Stimulated activated CD8-positive, alpha-beta memory T cell treated with anti-CD3 and anti-CD28 coated beads, Interleukin-15, amount 100 ng/mL, for 1 hour (primary cell): ENCODE measurements at regions not wholly inside any gene's neighbourhood (a gene's known extent, or its start where the extent isn't known, plus 50 kb on each side); places are given as distances from the start of the nearest gene placed in this dataset.
"Not testable (repeated sequence)": the region's sequence is repeated elsewhere in the genome, so short reads cannot be mapped to it uniquely, and the experiment has no call there.

Experiments used
- DNase-seq: peaks from one replicate; pipeline ENCODE4 v3.0.0-alpha.2; 2020; ENCODE audit warnings: low read depth

- DNase-seq, result not testable (repeated sequence)
Observed at GRCh38 chr10:46202405-46202804, 84.4 kb upstream of the ANTXRL start.

- not testable (repeated sequence) for DNase-seq
Observed at GRCh38 chr10:46204482-46205102, 82.2 kb upstream of the ANTXRL start.

- DNase-seq, result not testable (repeated sequence)
Observed at GRCh38 chr10:46210427-46210826, 76.4 kb upstream of the ANTXRL start.

- DNase-seq, result no peak
Observed at GRCh38 chr10:46215426-46215825, 71.4 kb upstream of the ANTXRL start.

GRCh38 chr10:46216003-46216634 is 70.7 kb upstream of the ANTXRL start:
- no peak for DNase-seq

GRCh38 chr10:46216836-46217751 is 69.7 kb upstream of the ANTXRL start:
- DNase-seq, result no peak

- DNase-seq, result no peak
Observed at GRCh38 chr10:46217752-46218453, 68.9 kb upstream of the ANTXRL start.

GRCh38 chr10:46218921-46219320 is 67.9 kb upstream of the ANTXRL start:
- no peak for DNase-seq

GRCh38 chr10:46219431-46219990 is 67.3 kb upstream of the ANTXRL start:
- not testable (repeated sequence) for DNase-seq

GRCh38 chr10:46220187-46220586 is 66.6 kb upstream of the ANTXRL start:
- no peak for DNase-seq

GRCh38 chr10:46220872-46221538 is 65.8 kb upstream of the ANTXRL start:
- no peak for DNase-seq

- no peak for DNase-seq
Observed at GRCh38 chr10:46222364-46222935, 64.3 kb upstream of the ANTXRL start.

- no peak for DNase-seq
Observed at GRCh38 chr10:46223064-46223480, 63.7 kb upstream of the ANTXRL start.

- DNase-seq, result no peak
Observed at GRCh38 chr10:46223626-46224413, 63.0 kb upstream of the ANTXRL start.

GRCh38 chr10:46224414-46224682 is 62.4 kb upstream of the ANTXRL start:
- no peak for DNase-seq

GRCh38 chr10:46225597-46225996 is 61.2 kb upstream of the ANTXRL start:
- DNase-seq, result no peak

- DNase-seq, result no peak
Observed at GRCh38 chr10:46226232-46226631, 60.6 kb upstream of the ANTXRL start.

GRCh38 chr10:46226900-46227558 is 59.8 kb upstream of the ANTXRL start:
- DNase-seq, result no peak

- DNase-seq, result no peak
Observed at GRCh38 chr10:46227571-46227935, 59.2 kb upstream of the ANTXRL start.
